CD4-positive, CD25-positive, alpha-beta regulatory T cell (primary cell): ENCODE measurements at regions not wholly inside any gene's neighbourhood (a gene's known extent, or its start where the extent isn't known, plus 50 kb on each side); places are given as distances from the start of the nearest gene placed in this dataset.

Source experiments
- ATAC-seq, 2 donors: fragments of 150-1000 bp; cut with Tn5 transposase; one replicate each; pipeline ENCODE4 v1.10.0; 2021; ENCODE audit warnings: low read depth in 2 of 2, moderate number of reproducible peaks in 2 of 2, moderate library complexity in 1 of 2
- DNase-seq, 3 donors: peaks; one replicate each; pipeline versions ENCODE4 v3.0.0 to v3.0.0-alpha.2; 2012 to 2022; ENCODE audit warnings: mixed read lengths in 1 of 3
- H3K27ac ChIP-seq: one replicate; pipeline ENCODE4 v1.7.0; 2013; ENCODE audit warnings: mild to moderate bottlenecking, low read length; ENCODE audit not compliant: insufficient read depth, poor library complexity, severe bottlenecking
- H3K27me3 ChIP-seq: one replicate; pipeline ENCODE4 v1.7.0; 2013; ENCODE audit warnings: low read length; ENCODE audit not compliant: control insufficient read depth, insufficient read depth
- H3K36me3 ChIP-seq: one replicate; pipeline ENCODE4 v1.7.0; 2013; ENCODE audit warnings: mild to moderate bottlenecking, low read length, moderate library complexity; ENCODE audit not compliant: control insufficient read depth, insufficient read depth
- H3K4me1 ChIP-seq: 2 replicates; pipeline ENCODE4 v1.7.0; 2013; ENCODE audit warnings: mild to moderate bottlenecking, low read length; ENCODE audit not compliant: insufficient read depth, control insufficient read depth, poor library complexity, severe bottlenecking
- H3K4me3 ChIP-seq: one replicate; pipeline ENCODE4 v1.7.0; 2013; ENCODE audit warnings: low read depth, mild to moderate bottlenecking, low read length, moderate library complexity
- H3K9me3 ChIP-seq, 2 experiments: 1 replicate in 1 of 2; 2 replicates in 1 of 2; pipeline ENCODE4 v1.7.0; 2013; ENCODE audit warnings: low read length in 2 of 2, mild to moderate bottlenecking in 1 of 2, moderate library complexity in 1 of 2; ENCODE audit not compliant: control insufficient read depth in 2 of 2
- H3K27ac Mint-ChIP-seq, 3 donors: one replicate each; pipeline ENCODE4 v1.8.0; 2020 to 2022; ENCODE audit warnings: mild to moderate bottlenecking in 3 of 3, mixed read lengths in 3 of 3, moderate library complexity in 2 of 3
- H3K27me3 Mint-ChIP-seq: one replicate; pipeline ENCODE4 v1.8.0; 2022; ENCODE audit warnings: mild to moderate bottlenecking, mixed read lengths
- H3K36me3 Mint-ChIP-seq: one replicate; pipeline ENCODE4 v1.8.0; 2020; ENCODE audit warnings: mixed read lengths
- H3K4me1 Mint-ChIP-seq, 4 donors: one replicate each; pipeline ENCODE4 v1.8.0; 2020 to 2022; ENCODE audit warnings: mixed read lengths in 4 of 4, mild to moderate bottlenecking in 1 of 4
- H3K4me3 Mint-ChIP-seq, 4 donors: one replicate each; pipeline ENCODE4 v1.8.0; 2020 to 2022; ENCODE audit warnings: mild to moderate bottlenecking in 4 of 4, mixed read lengths in 4 of 4, moderate library complexity in 3 of 4
- H3K9me3 Mint-ChIP-seq, 7 donors: one replicate each; pipeline ENCODE4 v1.8.0; 2020 to 2022; ENCODE audit warnings: mixed read lengths in 7 of 7, mild to moderate bottlenecking in 3 of 7, moderate library complexity in 2 of 7

GRCh38 chr20:16662467-16662866 lies 67.4 kb upstream of the SNRPB2 start:
- ATAC-seq (no peak), DNase-seq (no peak)
- no peak overlapping the region for H3K4me3 Mint-ChIP-seq
- H3K27ac Mint-ChIP-seq = no peak overlapping the region
- H3K36me3 Mint-ChIP-seq = no peaks in the 10 kb centered on the region
- H3K27ac ChIP-seq = no peak overlapping the region
- H3K27me3 Mint-ChIP-seq = peaks cover 14% of the 10 kb centered on the region
- no peaks in the 10 kb centered on the region for H3K4me1 ChIP-seq
- no peak overlapping the region for H3K4me3 ChIP-seq
- no peaks in the 10 kb centered on the region for H3K9me3 ChIP-seq
- H3K27me3 ChIP-seq = no peaks in the 10 kb centered on the region
- H3K4me1 Mint-ChIP-seq = no peaks in the 10 kb centered on the region
- H3K36me3 ChIP-seq = no peaks in the 10 kb centered on the region
- H3K9me3 Mint-ChIP-seq = peaks cover 0 to 3% (median 0%) of the 10 kb centered on the region in 7 donors

GRCh38 chr20:16661756-16662155 lies 68.1 kb upstream of the SNRPB2 start:
- no peak overlapping the region for H3K27ac ChIP-seq
- H3K27me3 ChIP-seq = no peaks in the 10 kb centered on the region
- no peaks in the 10 kb centered on the region for H3K9me3 ChIP-seq
- ATAC-seq (no peak), DNase-seq (no peak)
- Mint-ChIP-seq H3K9me3 (peaks cover 0 to 5% (median 0%) of the 10 kb centered on the region in 7 donors), H3K4me3 (no peak overlapping the region), H3K4me1 (no peaks in the 10 kb centered on the region), H3K27ac (no peak overlapping the region), H3K27me3 (peaks cover 14% of the 10 kb centered on the region), H3K36me3 (no peaks in the 10 kb centered on the region)
- no peaks in the 10 kb centered on the region for H3K36me3 ChIP-seq
- no peaks in the 10 kb centered on the region for H3K4me1 ChIP-seq
- H3K4me3 ChIP-seq = no peak overlapping the region

GRCh38 chr20:16654858-16655535 lies 74.8 kb upstream of the SNRPB2 start:
- H3K27me3 Mint-ChIP-seq = peaks cover 14% of the 10 kb centered on the region

GRCh38 chr20:16653266-16653665 lies 76.6 kb upstream of the SNRPB2 start:
- peaks cover under 1% of the 10 kb centered on the region for H3K27me3 Mint-ChIP-seq
- H3K9me3 ChIP-seq = no peaks in the 10 kb centered on the region
- H3K4me1 Mint-ChIP-seq = no peaks in the 10 kb centered on the region
- no peak overlapping the region for H3K4me3 ChIP-seq
- H3K4me3 Mint-ChIP-seq = no peak overlapping the region
- no peak overlapping the region for H3K27ac Mint-ChIP-seq
- no peaks in the 10 kb centered on the region for H3K36me3 ChIP-seq
- peaks cover 0 to 4% (median 0%) of the 10 kb centered on the region in 7 donors for H3K9me3 Mint-ChIP-seq
- no peaks in the 10 kb centered on the region for H3K36me3 Mint-ChIP-seq
- no peak for DNase-seq
- no peaks in the 10 kb centered on the region for H3K27me3 ChIP-seq
- no peak for ATAC-seq
- H3K4me1 ChIP-seq = no peaks in the 10 kb centered on the region
- H3K27ac ChIP-seq = no peak overlapping the region

More at GRCh38 chr20:16654858-16655535, 74.8 kb upstream of the SNRPB2 start:
- no peaks in the 10 kb centered on the region for H3K9me3 ChIP-seq
- peaks cover 0 to 4% (median 0%) of the 10 kb centered on the region in 7 donors for H3K9me3 Mint-ChIP-seq
- H3K4me1 Mint-ChIP-seq = no peaks in the 10 kb centered on the region
- no peaks in the 10 kb centered on the region for H3K36me3 Mint-ChIP-seq
- H3K4me3 Mint-ChIP-seq = no peak overlapping the region
- DNase-seq = no peak
- no peak overlapping the region for H3K4me3 ChIP-seq
- no peaks in the 10 kb centered on the region for H3K27me3 ChIP-seq
- ATAC-seq = no peak
- H3K27ac Mint-ChIP-seq = no peak overlapping the region
- no peak overlapping the region for H3K27ac ChIP-seq
- no peaks in the 10 kb centered on the region for H3K4me1 ChIP-seq
- H3K36me3 ChIP-seq = no peaks in the 10 kb centered on the region

- Mint-ChIP-seq H3K9me3 (peaks cover 0 to 2% (median 0%) of the 10 kb centered on the region in 7 donors), H3K4me1 (no peaks in the 10 kb centered on the region), H3K36me3 (no peaks in the 10 kb centered on the region), H3K27ac (no peak overlapping the region), H3K27me3 (peaks cover 12% of the 10 kb centered on the region), H3K4me3 (no peak overlapping the region)
- no peaks in the 10 kb centered on the region for H3K27me3 ChIP-seq
- DNase-seq (no peak), ATAC-seq (no peak)
- H3K9me3 ChIP-seq = peaks cover 0 to 2% of the 10 kb centered on the region in 2 experiments
- H3K36me3 ChIP-seq = no peaks in the 10 kb centered on the region
- H3K4me1 ChIP-seq = no peaks in the 10 kb centered on the region
- no peak overlapping the region for H3K4me3 ChIP-seq
- H3K27ac ChIP-seq = no peak overlapping the region
Measured at GRCh38 chr20:16647875-16648597, 74.8 kb upstream of the KIF16B start.

DNA sequence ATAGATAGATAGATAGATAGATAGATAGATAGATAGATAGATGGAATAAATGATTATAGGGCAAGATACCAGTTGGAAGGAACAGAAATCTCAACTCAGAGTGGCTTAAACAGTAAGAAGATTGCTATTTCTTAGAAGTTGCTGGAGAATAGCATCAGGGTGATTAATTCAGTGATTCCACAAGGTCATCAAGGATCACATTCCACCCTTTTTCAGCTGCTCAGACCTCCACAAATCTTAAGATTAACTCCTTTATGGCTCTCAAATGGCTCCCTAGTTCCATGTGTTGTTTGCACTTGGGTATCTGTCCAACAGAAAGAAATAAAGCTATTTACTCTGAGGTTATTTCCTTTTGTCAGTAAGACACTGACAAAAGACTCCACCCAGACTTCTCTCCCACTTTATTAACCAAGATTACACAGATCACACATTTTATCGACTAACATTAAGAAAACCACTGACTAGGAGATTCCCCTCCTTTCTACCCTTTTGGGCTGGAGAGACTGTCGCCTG lies 68.3 kb upstream of the KIF16B start:
- Mint-ChIP-seq H3K27ac (no peak overlapping the region), H3K4me3 (no peak overlapping the region), H3K27me3 (peaks cover 12% of the 10 kb centered on the region), H3K36me3 (no peaks in the 10 kb centered on the region), H3K4me1 (no peaks in the 10 kb centered on the region), H3K9me3 (no peaks in the 10 kb centered on the region)
- Histone ChIP-seq H3K27me3 (no peaks in the 10 kb centered on the region), H3K4me3 (no peak overlapping the region), H3K27ac (no peak overlapping the region), H3K9me3 (peaks cover 0 to 2% of the 10 kb centered on the region in 2 experiments), H3K36me3 (no peaks in the 10 kb centered on the region), H3K4me1 (no peaks in the 10 kb centered on the region)
- DNase-seq (no peak), ATAC-seq (no peak)

GRCh38 chr20:16639027-16639941 lies 66.0 kb upstream of the KIF16B start:
- H3K9me3 ChIP-seq = no peaks in the 10 kb centered on the region
- DNase-seq = no peak
- peaks cover 11% of the 10 kb centered on the region for H3K27me3 Mint-ChIP-seq
- no peak overlapping the region for H3K27ac ChIP-seq
- no peak overlapping the region for H3K4me3 ChIP-seq
- no peaks in the 10 kb centered on the region for H3K9me3 Mint-ChIP-seq
- no peaks in the 10 kb centered on the region for H3K27me3 ChIP-seq
- no peak for ATAC-seq
- no peaks in the 10 kb centered on the region for H3K4me1 Mint-ChIP-seq
- H3K36me3 ChIP-seq = no peaks in the 10 kb centered on the region
- H3K4me1 ChIP-seq = no peaks in the 10 kb centered on the region
- H3K36me3 Mint-ChIP-seq = no peaks in the 10 kb centered on the region
- H3K4me3 Mint-ChIP-seq = no peak overlapping the region
- H3K27ac Mint-ChIP-seq = no peak overlapping the region
